NCI-H2081 treated with DMSO at 0.1 percent for 48 hours (cell line): ENCODE measurements at regions not wholly inside any gene's neighbourhood (a gene's known extent, or its start where the extent isn't known, plus 50 kb on each side); places are given as distances from the start of the nearest gene placed in this dataset.
"Not testable (repeated sequence)": the region's sequence is repeated elsewhere in the genome, so short reads cannot be mapped to it uniquely, and the experiment has no call there.

Experiments
- DNase-seq: peaks from one replicate; lab custom pipeline; 2025; lab: John Stamatoyannopoulos, UW

DNA sequence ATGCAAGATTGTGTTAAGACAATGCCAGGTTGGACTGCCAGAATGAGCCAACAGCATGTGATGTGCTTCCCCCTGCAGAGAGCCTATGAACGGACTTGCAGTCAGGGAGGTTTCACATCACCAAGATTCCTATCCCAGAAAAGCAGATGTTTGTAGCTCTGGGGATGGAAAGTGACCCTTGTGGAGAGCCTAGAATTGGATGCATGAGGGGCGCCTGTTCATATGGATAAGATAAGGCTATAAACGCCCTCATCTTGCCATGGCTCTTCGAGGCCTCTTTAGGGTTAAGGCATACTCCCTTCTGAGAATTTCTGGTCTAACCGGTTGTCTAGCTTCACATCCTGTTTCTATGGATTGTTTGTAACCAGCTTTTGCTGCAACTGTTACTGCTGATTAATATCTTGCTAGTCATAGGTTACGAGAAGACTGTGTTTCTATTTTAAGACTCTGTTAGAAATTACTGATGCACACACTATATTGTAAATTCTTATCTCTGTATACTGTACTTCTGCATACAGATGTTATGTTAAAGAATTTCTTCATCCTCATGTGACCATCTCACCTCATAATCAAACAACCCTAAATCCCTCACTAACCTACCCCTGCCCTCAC, 295.8 kb downstream of the PTGER3 start:
- DNase-seq = not testable (repeated sequence)

DNA sequence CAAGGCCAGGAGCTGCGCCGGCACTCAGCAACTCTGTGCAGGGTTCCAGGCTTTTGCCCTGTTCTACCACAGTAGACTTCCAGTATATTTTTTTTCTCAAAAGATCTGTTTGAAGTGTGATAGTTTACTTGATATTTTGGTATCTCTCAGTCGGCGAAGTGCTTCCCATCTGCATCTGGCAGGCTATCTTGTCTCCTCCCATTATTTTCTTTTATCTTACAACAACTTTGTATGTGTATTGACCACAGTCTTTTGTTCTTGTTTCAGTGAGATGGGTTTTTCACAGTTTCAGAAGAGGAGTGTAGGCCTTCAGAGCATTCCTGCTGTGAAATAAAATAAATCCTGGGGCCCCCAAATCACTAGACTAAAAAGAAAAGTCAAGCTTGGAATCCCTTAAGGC, 292.9 kb downstream of the PTGER3 start:
- no peak for DNase-seq

DNA sequence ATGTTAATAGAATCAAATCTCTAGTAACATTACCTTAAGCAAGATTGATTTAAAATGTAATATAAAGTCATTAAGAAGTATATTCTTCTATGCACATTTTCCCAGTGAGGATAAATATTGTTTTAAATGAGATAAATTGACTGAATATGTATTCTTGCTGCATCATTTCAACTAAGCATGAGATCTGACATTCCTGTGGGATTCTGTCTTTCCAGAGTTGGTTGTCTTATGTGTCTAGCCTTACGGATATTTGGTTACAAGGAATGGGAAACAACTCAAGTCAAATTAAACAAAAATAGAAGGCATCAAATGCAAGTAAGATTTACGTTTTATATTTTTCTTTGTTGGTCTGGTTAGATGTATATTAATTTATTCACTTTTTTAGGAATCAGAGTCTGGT, 287.5 kb downstream of the PTGER3 start:
- no peak for DNase-seq

DNA sequence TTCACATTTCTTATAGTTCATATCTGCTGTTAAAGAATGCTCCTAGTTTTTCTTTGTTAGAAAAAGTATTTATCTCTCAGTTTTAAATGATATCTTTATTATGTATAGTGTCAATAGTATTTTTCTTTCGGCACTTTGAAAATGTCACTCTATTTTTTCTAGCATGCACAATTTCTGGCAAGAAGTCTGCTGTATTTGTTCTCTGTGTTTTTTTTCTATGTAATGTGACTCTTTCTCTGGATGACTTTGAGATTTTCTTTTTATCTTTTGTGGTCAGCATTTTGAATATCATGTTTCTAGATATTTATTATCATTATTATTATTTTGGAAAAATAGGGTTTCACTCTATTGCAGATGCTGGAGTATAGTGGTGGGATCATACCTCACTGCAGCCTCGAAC, 285.2 kb downstream of the PTGER3 start:
- DNase-seq = no peak

DNA sequence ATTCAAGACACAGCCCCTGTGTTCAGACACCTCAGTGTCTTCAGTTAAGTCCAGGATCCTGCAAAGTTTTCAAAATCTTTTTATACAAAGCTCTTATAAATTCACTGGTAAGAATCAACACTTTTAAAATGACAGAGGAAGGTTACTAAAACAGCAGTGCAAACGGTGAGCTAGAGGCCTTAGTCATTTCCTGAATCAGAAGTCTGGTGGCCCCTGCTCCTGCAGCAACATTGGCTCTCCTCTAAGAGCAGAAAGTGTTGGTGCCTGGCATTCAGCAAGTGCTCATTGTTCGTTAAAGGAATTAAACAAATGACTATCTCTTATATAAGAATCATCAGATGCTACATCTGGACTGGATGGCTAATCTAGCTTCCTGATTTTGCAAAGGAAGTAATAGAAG, 282.9 kb downstream of the PTGER3 start:
- DNase-seq = no peak

DNA sequence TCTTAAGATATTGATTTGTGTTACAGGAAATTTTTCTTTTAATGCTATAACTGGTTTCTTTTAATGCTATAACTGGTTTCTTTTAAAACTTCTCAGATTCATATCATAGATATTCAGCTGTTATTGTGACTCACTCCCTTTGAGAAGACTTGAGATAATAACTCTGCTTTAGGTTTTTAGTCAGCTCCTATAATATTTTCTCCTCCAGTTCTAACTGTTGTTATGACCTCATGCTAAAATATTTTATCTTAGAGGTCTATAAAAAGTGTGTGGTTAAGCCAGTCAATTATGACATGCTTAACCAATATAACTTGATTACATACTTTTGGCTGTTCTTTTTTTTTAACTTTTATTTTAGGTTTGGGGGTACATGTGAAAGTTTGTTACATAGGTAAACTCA, 280.2 kb downstream of the PTGER3 start:
- DNase-seq = no peak

DNA sequence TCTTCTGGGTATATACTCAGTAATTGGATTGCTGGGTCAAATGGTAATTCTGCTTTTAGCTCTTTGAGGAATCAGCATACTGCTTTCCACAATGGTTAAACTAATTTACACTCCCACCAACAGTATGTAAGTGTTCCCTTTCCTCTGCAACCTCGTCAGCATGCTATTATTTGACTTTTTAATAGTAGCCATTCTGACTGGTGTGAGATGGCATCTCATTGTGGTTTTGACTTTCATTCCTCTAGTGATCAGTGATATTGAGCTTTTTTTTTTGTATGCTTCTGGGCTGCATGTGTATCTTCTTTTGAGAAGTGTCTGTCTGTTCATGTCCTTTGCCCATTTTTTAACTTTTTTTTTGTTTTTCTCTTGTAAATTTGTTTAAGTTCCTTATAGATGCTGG, 279.4 kb downstream of the PTGER3 start:
- no peak for DNase-seq

DNA sequence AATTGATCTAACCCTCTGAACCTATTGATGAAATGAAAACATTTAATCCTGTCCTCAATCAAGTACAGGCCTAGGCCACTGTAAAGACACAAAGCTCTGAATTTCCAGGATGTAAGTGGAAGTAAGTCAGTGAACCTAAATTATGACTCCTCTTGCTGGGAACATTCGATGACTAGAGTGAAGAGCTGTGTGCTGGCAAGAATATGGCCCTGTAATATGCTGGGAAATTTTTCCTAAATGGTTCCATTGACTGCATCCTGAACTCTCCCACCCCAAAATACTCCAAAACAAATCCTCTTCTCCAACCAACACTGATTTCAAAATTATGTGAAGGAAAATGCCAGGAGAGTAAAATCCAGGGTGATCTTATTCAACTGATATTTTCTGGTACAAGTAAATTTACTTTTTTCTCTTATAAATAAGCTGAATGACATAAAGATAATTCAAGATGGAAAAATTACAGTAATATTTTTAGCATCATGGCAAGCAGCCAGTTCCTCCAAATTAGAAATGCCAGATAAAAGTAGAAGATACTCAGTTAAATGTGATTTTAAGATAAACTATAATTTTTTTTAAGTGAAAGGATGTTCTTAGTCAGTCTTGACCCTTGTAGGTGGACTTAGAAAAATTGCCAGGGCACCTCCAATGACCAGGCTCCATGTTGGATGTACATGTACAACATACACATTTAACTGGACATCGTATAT, 269.4 kb downstream of the PTGER3 start:
- DNase-seq = no peak

DNA sequence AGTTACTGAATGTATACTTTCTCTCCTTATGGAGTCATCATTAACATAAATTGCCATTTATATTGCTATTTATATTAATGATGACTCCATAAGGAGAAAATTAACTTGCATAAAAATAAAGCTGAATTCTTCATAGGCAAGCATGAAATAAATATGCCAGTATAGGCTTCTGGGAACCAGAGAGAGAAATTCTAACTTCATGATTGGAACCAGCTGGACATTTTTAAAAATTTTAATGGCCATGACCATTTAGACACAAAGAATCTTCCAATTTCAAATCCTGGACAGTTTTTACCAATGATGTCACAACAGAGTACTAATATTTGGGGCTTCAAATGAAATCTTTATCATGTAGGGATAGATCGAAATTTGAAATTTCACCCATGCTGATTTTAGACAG, 268.7 kb downstream of the PTGER3 start:
- DNase-seq = no peak

DNA sequence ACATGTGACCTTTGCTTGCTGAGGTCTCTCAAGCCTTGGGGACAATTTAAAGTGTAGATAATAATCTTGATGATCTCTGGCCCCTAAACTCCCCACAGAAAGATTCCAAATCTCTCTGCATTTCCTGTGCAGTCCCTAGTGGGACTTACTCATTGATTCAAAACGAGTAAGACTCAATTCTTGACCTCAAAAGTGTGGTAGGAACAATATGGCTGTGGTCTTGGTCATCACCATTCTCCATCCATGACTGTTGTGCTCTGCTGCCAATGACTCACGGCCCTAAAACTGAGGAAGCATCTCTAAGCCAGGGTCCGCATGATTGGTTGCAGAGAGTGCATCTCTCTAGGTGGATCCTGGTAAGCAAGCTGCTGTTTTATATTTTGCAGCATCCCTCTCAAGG, 268.0 kb downstream of the PTGER3 start:
- no peak for DNase-seq

DNA sequence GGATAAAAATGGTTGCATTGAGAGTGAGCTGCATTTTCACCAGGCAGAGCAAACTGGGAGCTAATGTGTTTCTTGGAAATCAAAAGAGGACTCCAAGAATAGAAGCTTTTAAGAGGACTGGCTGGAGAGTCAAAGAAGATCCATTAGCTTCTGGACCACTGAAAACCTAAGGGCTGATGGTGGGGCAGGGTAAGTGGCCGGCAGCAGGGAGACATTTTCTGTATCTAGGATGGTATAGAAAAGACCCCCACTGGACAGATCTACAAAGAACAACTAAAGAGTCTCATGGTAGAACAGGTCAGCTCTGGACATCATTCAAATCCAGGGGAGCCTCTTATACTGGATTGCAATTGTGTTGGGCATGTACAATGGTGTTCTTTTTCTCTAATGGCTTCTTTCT, 262.3 kb downstream of the PTGER3 start:
- no peak for DNase-seq

DNA sequence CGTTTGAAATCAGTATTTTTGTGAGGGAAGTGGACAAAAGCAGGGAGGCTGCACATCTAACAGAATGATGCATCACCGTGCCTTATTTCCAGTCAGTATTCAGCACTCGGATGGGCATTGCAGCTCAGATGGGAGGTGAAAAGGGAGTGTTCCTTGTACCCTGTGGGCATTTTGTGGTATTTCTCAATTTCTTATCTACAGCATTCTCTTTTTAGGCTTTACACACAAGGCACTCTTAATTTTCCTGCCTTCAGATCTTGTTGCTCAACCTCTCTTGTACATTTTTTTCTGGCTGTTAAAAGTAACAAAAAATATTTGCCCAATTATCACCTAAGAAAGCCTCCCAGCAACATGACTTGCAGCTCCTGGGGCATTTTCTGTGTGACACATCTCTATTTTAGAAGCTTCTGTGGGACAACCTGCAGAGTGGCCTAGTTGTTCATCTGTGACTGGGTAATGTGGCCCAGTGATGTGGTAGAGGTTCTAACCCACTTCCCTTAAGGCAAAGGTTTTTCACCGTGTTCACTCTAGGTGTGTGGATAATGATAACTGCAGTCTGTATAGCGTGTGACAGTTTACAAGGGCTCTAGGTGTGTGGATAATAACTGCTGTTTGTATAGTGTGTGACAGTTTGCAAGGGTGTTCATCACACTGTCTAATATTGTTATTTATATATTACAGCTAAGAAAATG, 257.2 kb downstream of the PTGER3 start:
- no peak for DNase-seq

DNA sequence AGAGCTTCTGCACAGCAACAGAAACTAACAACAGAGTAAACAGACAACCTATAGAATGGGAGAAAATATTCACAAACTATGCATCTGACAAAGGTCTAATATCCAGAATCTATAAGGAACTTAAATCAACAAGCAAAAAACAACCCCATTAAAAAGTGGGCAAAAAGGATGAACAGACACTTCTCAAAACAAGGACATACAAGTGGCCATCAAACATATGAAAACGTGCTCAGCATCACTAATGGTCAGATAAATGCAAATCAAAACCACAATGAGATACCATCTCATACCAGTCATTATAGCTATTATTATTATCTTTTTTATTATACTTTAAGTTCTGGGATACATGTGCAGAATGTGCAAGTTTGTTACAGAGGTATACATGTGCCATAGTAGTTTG, 252.6 kb downstream of the PTGER3 start:
- DNase-seq = not testable (repeated sequence)

DNA sequence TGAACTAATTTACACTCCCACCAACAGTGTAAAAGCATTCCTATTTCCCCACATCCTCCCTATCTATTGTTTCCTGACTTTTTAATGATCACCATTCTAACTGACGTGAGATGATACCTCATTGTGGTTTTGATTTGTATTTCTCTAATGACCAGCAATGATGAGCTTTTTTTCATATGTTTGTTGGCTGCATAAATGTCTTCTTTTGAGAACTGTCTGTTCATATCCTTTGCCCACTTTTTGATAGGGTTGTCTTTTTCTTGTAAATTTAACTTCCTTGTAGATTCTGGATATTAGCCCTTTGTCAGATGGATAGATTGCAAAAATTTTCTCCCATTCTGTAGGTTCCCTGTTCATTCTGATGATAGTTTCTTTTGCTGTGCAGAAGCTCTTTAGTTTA, 251.3 kb downstream of the PTGER3 start:
- not testable (repeated sequence) for DNase-seq

DNA sequence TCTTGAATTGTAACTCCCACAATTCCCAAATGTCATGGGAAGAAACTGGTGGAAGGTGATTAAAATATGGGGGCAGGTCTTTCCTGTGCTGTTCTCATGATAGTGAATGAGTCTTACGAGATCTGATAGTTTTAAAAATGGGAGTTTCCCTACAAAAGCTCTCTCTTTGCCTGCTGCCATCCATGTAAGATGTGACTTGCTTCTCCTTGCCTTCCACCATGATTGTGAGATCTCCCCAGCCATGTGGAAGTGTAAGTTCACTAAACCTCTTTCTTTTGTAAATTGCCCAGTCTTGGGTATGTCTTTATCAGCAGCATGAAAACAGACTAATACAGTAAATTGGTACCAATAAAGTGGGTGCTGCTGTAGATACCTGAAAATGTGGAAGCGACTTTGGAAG, 245.0 kb downstream of the PTGER3 start:
- DNase-seq = not testable (repeated sequence)

DNA sequence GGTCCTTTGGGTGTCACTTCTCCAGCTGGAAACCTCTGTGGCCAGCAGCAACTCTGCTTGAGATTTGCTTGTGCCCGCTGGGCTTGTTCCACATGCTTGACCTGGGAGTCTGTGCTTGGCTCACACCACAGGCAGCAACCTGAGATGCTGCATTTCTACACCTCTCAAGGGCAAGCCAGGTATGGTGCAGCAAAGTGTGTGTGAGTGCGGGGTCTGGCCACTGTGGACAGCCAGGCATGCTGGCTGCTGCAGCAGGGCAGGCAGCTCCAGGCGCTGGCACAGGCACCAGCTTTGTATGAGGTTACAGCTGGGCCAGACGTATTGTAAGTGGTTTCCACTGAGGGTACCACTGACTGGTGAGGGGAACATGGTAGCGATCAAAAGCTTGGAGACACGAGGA, 242.0 kb downstream of the PTGER3 start:
- no peak for DNase-seq

DNA sequence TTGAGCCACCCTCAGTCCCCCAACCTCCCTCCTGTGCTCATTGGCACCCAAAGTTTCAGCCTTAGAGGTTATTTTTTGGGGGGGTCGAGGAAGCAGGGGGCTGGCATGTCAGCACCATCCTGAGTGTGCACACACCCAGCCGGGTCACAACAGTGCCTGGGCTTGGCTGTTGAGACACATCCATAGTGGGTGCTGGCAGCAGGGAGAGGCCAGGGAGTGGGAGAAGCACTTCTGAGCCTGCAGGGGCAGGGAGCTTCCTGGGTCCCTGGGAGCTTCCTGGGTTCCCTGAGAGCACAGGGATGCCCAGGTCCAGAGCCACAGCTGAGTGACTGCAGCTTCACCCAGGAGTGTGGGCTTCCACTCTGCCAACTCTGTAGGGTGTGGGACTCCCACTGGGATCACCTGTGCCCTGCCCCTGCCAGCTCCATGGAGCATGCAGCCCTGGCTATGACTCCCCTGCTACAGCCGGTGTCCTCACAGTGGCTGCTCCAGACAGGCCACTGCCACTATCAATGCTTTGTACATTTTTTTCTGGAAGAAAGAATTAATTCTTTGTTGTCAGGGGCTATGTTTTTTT, 240.4 kb downstream of the PTGER3 start:
- DNase-seq = no peak

DNA sequence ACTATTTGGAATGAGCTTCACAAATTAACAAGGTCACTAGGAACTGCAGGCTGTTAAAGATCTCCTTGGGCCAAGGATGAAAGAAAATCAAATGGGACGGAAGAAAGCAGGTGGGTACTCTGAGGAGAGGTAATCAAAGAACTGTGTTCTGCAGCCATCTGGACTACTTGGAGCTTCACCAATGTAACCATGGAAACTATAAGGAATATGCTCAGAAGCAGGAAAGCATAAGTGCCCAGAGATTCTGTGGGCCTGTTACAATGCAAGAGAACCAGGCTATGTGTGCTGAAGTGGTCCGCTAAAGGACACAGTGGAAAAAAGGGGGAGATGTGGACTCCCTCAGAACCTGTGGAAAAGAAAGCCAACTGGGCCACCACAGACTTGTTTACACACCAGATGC, 238.5 kb downstream of the PTGER3 start:
- DNase-seq = no peak

DNA sequence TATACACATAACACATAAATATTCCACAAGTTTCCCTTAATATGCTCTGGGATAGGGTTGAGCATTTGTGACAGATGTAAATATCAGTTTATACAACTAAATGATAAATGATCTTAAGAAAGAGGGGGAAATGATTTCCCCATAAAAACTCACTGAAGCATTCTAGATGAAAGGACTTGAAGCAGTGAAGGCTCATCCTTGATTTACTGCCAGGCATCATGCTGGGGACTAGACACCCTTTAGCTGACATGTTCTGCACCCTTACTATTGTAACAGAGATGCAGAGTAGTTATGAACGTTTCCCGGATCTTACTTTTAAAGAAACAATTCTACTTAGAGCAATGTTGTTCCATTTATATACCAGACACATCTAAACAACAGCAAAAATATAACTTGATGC, 235.8 kb downstream of the PTGER3 start:
- DNase-seq = no peak

DNA sequence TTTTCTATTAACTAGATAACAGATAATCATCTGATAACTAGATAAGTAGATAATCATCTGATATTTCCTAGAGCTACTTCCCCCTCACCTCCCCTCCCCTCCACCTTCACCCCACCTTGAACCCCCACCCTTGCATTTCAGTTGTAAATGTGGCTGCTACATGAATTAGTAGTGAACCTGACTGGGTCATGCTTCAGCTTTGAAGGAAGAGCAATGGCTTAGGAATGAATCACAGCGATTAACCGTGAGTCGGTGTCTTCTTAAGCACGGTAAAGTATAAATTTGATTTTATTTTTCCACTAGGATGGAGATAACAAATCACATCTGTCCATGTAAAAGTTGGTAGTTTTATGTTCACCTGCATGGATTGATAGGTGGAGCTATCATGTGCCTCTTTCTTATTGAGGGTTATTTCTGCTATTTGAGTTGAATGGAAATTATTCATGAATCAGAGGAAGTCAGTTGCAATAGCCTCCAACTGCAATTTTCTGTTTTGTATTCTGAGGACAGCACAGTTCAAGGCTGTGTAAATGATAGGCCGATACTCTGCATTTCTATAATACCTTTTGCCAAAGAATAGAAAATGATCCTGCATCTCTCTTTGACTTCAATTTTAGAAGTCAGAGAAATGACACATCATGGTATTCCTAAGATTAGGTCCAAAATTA, 235.0 kb downstream of the PTGER3 start:
- DNase-seq = no peak

DNA sequence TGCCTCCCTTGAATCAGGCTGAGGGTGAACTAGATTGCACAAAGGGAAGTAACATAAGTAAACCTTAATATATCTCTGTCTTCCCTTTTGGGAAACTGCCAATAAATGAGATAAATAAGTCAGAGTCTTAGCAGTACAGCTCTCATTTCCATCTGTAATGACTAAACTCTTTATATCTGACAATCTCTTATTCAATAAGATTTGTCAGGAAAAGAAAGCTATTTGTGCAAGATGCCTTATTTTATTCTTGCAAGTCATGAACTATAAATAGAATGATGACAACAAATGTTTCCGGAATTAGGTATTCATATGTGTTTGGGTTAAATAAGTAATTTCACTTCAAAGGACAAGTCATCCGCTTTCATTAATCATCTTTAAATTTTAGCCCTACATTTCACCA, 229.2 kb downstream of the PTGER3 start:
- DNase-seq = no peak

DNA sequence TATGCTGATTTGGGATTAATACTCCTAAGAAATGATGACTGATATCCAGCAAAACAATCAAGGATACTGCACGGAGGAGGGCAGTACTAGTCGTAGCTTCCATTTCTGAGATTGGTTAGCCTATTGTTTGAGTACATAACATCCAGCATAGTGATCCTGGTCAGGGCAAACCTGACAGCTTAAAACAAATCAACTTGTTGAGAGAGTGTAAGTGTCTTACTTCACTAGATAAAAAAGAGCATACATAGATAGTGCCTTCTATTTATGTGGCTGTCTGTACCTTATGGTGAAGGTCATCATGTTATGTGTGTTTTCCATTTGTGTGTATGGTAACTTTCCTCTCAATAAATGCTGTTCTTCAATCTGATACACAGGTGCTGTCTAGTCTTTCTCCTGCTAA, 228.4 kb downstream of the PTGER3 start:
- no peak for DNase-seq

DNA sequence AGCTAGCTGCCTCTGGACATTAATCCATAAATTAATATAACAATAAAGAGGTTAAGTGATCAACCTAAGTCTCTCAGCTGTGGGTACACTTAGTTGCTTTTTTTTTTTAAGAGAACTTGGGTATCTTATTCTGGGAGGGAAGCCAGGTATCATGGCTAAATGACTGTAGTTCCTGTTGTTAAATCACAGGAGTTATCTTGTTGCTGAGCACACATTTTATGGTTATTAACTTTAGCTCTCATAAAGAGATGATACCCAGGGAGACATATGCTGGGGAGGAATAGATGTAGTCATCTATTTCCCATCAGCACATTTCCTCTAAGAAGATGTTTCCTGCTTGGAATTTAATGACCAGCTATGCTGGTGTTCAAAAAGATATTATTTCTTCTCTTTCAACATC, 227.8 kb downstream of the PTGER3 start:
- no peak for DNase-seq
